IPS-20b (cell line): ENCODE measurements at regions not wholly inside any gene's neighbourhood (a gene's known extent, or its start where the extent isn't known, plus 50 kb on each side); places are given as distances from the start of the nearest gene placed in this dataset.

Experiments used
- H3K27ac ChIP-seq: one replicate; pipeline ENCODE4 v1.5.1; 2013; ENCODE audit warnings: low read length
- H3K27me3 ChIP-seq: 2 replicates; pipeline ENCODE4 v1.6.1; 2013; ENCODE audit warnings: mild to moderate bottlenecking, low read length, inconsistent platforms; ENCODE audit not compliant: insufficient read depth
- H3K36me3 ChIP-seq: 2 replicates; pipeline ENCODE4 v1.6.1; 2013; ENCODE audit warnings: low read depth, mild to moderate bottlenecking, inconsistent platforms, low read length, moderate library complexity; ENCODE audit not compliant: insufficient read depth
- H3K4me1 ChIP-seq: 2 replicates; pipeline ENCODE4 v1.6.1; 2013; ENCODE audit warnings: mild to moderate bottlenecking, control low read depth, inconsistent platforms, low read length, moderate library complexity; ENCODE audit not compliant: insufficient read depth
- H3K4me3 ChIP-seq: 2 replicates; pipeline ENCODE4 v1.5.1; 2013; ENCODE audit warnings: mild to moderate bottlenecking, low read length, inconsistent platforms
- H3K9ac ChIP-seq: 2 replicates; pipeline ENCODE4 v1.6.1; 2013; ENCODE audit warnings: low read depth, mild to moderate bottlenecking, inconsistent platforms, low read length, moderate library complexity
- H3K9me3 ChIP-seq: 2 replicates; pipeline ENCODE4 v1.6.1; 2013; ENCODE audit warnings: mild to moderate bottlenecking, low read depth, low read length, inconsistent platforms; ENCODE audit not compliant: insufficient read depth

- H3K9me3 ChIP-seq, result peaks cover 7% of the 10 kb centered on the region
- no peaks in the 10 kb centered on the region for H3K4me1 ChIP-seq
- no peaks in the 10 kb centered on the region for H3K27me3 ChIP-seq
- no peak overlapping the region for H3K27ac ChIP-seq
- H3K36me3 ChIP-seq, result no peaks in the 10 kb centered on the region
- no peak overlapping the region for H3K9ac ChIP-seq
- H3K4me3 ChIP-seq, result no peak overlapping the region
These were observed 183.8 kb downstream of the MYCN start for GRCh38 chr2:16123856-16124780.

GRCh38 chr2:16123421-16123820 is 183.1 kb downstream of the MYCN start:
- Histone ChIP-seq H3K27me3 (no peaks in the 10 kb centered on the region), H3K27ac (no peak overlapping the region), H3K9me3 (peaks cover 7% of the 10 kb centered on the region), H3K4me3 (no peak overlapping the region), H3K36me3 (no peaks in the 10 kb centered on the region), H3K4me1 (no peaks in the 10 kb centered on the region), H3K9ac (no peak overlapping the region)

GRCh38 chr2:16122556-16122955 is 182.2 kb downstream of the MYCN start:
- H3K4me3 ChIP-seq, result no peak overlapping the region

GRCh38 chr2:16121986-16122390 is 181.6 kb downstream of the MYCN start:
- Histone ChIP-seq H3K27ac (no peak overlapping the region), H3K9me3 (peaks cover 7% of the 10 kb centered on the region), H3K4me3 (no peak overlapping the region), H3K4me1 (no peaks in the 10 kb centered on the region), H3K27me3 (no peaks in the 10 kb centered on the region), H3K9ac (no peak overlapping the region), H3K36me3 (no peaks in the 10 kb centered on the region)

More at GRCh38 chr2:16122556-16122955, 182.2 kb downstream of the MYCN start:
- Histone ChIP-seq H3K9me3 (peaks cover 7% of the 10 kb centered on the region), H3K9ac (no peak overlapping the region), H3K36me3 (no peaks in the 10 kb centered on the region), H3K27ac (no peak overlapping the region), H3K27me3 (no peaks in the 10 kb centered on the region), H3K4me1 (no peaks in the 10 kb centered on the region)

- H3K36me3 ChIP-seq, result no peaks in the 10 kb centered on the region
- no peaks in the 10 kb centered on the region; the same call in 1 of the 2 replicates for H3K4me1 ChIP-seq
- H3K4me3 ChIP-seq, result no peak overlapping the region
- no peaks in the 10 kb centered on the region for H3K27me3 ChIP-seq
- peaks cover 7% of the 10 kb centered on the region for H3K9me3 ChIP-seq
- no peak overlapping the region for H3K27ac ChIP-seq
- H3K9ac ChIP-seq, result no peak overlapping the region
These were observed 181.1 kb downstream of the MYCN start for GRCh38 chr2:16121231-16121985.

- Histone ChIP-seq H3K36me3 (no peaks in the 10 kb centered on the region), H3K27me3 (no peaks in the 10 kb centered on the region), H3K9me3 (peaks cover 7% of the 10 kb centered on the region), H3K4me3 (no peak overlapping the region), H3K27ac (no peak overlapping the region), H3K9ac (no peak overlapping the region), H3K4me1 (no peaks in the 10 kb centered on the region; the same call in 1 of the 2 replicates)
These were observed 180.3 kb downstream of the MYCN start for GRCh38 chr2:16120591-16121180.

- Histone ChIP-seq H3K4me1 (peaks cover 4% of the 10 kb centered on the region; the same call in 1 of the 2 replicates), H3K36me3 (no peaks in the 10 kb centered on the region), H3K9me3 (peaks cover 7% of the 10 kb centered on the region), H3K27ac (no peak overlapping the region), H3K27me3 (no peaks in the 10 kb centered on the region), H3K4me3 (no peak overlapping the region), H3K9ac (no peak overlapping the region)
These were observed 179.4 kb downstream of the MYCN start for GRCh38 chr2:16119741-16120140.

GRCh38 chr2:16118611-16119590 is 178.6 kb downstream of the MYCN start:
- no peaks in the 10 kb centered on the region for H3K27me3 ChIP-seq
- peaks cover 7% of the 10 kb centered on the region for H3K9me3 ChIP-seq
- H3K36me3 ChIP-seq, result no peaks in the 10 kb centered on the region
- H3K4me3 ChIP-seq, result no peak overlapping the region
- H3K4me1 ChIP-seq, result peaks cover 4% of the 10 kb centered on the region; the same call in 1 of the 2 replicates
- no peak overlapping the region for H3K9ac ChIP-seq
- H3K27ac ChIP-seq, result no peak overlapping the region

- Histone ChIP-seq H3K9me3 (peaks cover 7% of the 10 kb centered on the region), H3K36me3 (no peaks in the 10 kb centered on the region), H3K27me3 (no peaks in the 10 kb centered on the region), H3K27ac (no peak overlapping the region), H3K4me1 (peaks cover 4% of the 10 kb centered on the region; the same call in 1 of the 2 replicates), H3K9ac (no peak overlapping the region), H3K4me3 (no peak overlapping the region)
These were observed 177.7 kb downstream of the MYCN start for GRCh38 chr2:16117791-16118610.

- Histone ChIP-seq H3K36me3 (no peaks in the 10 kb centered on the region), H3K27me3 (no peaks in the 10 kb centered on the region), H3K27ac (no peak overlapping the region), H3K9ac (no peak overlapping the region), H3K4me1 (peaks cover 4% of the 10 kb centered on the region; the same call in 1 of the 2 replicates), H3K4me3 (no peak overlapping the region), H3K9me3 (peaks cover 7% of the 10 kb centered on the region)
These were observed 176.8 kb downstream of the MYCN start for GRCh38 chr2:16117021-16117700.
